ENCODE measurements at regions not wholly inside any gene's neighbourhood (a gene's known extent, or its start where the extent isn't known, plus 50 kb on each side); places are given as distances from the start of the nearest gene placed in this dataset.
"Not testable (repeated sequence)": the region's sequence is repeated elsewhere in the genome, so short reads cannot be mapped to it uniquely, and the experiment has no call there.

DNA sequence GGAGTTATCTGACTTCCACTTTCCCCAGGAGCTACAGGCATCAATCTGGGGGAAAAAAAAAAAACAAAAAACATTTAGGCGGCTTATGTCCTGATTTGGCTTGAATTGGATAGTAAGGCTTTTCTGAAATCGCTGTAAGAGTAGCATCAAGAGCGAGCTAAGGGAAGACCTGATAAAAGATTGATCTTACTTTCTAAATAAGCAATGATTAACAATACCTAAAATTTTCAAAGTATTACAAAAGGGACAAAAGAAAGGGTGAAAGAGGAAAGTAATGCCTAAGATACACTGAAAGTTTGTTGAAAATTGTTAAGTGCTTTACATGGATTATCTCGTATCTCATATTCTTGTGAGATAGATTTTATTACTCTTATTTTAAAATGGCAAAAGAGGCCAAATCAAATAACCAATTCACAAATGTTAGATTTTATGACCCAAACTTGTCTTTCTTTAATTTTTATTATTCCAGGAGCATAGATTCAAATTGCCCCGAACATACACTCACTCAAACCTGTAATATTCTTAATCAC lies 106.4 kb upstream of the PRSS16 start:
- no peak overlapping the region for H3K27ac ChIP-seq (ENCODE audit: insufficient read depth, low read depth, low read length, poor library complexity, severe bottlenecking)
- no peaks in the 10 kb centered on the region for H3K36me3 ChIP-seq (ENCODE audit: control insufficient read depth, insufficient read depth, low read length)
- 44 to 47% methylated on average over 3 to 5 of the region's 5 CpGs for WGBS, 2 experiments
- peaks cover 7% of the 10 kb centered on the region for H3K4me1 ChIP-seq (ENCODE audit: control insufficient read depth, insufficient read depth, low read length)
- H3K27me3 ChIP-seq (ENCODE audit: control insufficient read depth, insufficient read depth, low read length, poor library complexity, severe bottlenecking): no peaks in the 10 kb centered on the region
- no peaks in the 10 kb centered on the region for H3K9me3 ChIP-seq (ENCODE audit: control insufficient read depth, low read length)
- H3K4me3 ChIP-seq (ENCODE audit: insufficient read depth, low read depth, low read length): peak overlapping the region; percentile 1

- 36 to 49% methylated on average over 3 of the region's 3 CpGs for WGBS, 2 experiments
- H3K4me1 ChIP-seq (ENCODE audit: control insufficient read depth, insufficient read depth, low read length): peaks cover 7% of the 10 kb centered on the region
- no peaks in the 10 kb centered on the region for H3K9me3 ChIP-seq (ENCODE audit: control insufficient read depth, low read length)
- peak overlapping the region; percentile 1 for H3K4me3 ChIP-seq (ENCODE audit: insufficient read depth, low read depth, low read length)
- no peaks in the 10 kb centered on the region for H3K36me3 ChIP-seq (ENCODE audit: control insufficient read depth, insufficient read depth, low read length)
- no peaks in the 10 kb centered on the region for H3K27me3 ChIP-seq (ENCODE audit: control insufficient read depth, insufficient read depth, low read length, poor library complexity, severe bottlenecking)
- no peak overlapping the region for H3K27ac ChIP-seq (ENCODE audit: insufficient read depth, low read depth, low read length, poor library complexity, severe bottlenecking)
These were observed 105.9 kb upstream of the PRSS16 start for GRCh38 chr6:27141529-27142015.

- H3K9me3 ChIP-seq (ENCODE audit: control insufficient read depth, low read length); H3K27me3 ChIP-seq (ENCODE audit: control insufficient read depth, insufficient read depth, low read length, poor library complexity, severe bottlenecking); H3K4me1 ChIP-seq (ENCODE audit: control insufficient read depth, insufficient read depth, low read length); H3K36me3 ChIP-seq (ENCODE audit: control insufficient read depth, insufficient read depth, low read length); H3K4me3 ChIP-seq (ENCODE audit: insufficient read depth, low read depth, low read length); H3K27ac ChIP-seq (ENCODE audit: insufficient read depth, low read depth, low read length, poor library complexity, severe bottlenecking): not testable (repeated sequence)
- WGBS, 2 experiments: 90 to 97% methylated on average over 4 of the region's 4 CpGs
These were observed 104.5 kb upstream of the PRSS16 start for GRCh38 chr6:27143020-27143388.

DNA sequence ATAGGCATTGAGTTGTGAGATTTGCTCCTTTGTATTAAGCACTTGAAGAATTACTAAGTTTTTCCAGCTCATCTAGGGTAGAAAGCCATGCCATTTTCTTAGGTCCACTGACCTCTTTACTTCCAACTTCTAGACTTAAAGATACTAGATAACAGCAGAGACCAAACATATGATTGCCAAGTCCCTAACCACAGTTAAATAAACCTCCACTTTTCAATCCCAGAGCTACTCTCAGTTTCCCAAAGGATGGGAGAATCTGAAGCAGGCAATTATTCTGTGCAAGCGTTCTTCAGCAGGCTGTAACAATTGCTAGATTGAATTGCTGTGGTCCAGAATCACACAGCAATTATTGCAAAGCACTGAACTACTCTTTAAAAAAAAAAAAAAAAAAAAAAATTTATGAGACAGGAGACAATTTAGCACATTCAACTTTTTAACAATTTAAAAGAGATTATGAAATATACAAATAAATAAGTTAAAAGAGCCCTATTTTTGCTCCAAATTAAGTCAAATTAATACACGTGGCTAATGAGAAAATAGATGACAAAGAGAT lies 104.0 kb upstream of the PRSS16 start:
- H3K9me3 ChIP-seq (ENCODE audit: control insufficient read depth, low read length): no peaks in the 10 kb centered on the region
- H3K27ac ChIP-seq (ENCODE audit: insufficient read depth, low read depth, low read length, poor library complexity, severe bottlenecking): no peak overlapping the region
- no peak overlapping the region for H3K4me3 ChIP-seq (ENCODE audit: insufficient read depth, low read depth, low read length)
- H3K36me3 ChIP-seq (ENCODE audit: control insufficient read depth, insufficient read depth, low read length): no peaks in the 10 kb centered on the region
- peaks cover 7% of the 10 kb centered on the region for H3K4me1 ChIP-seq (ENCODE audit: control insufficient read depth, insufficient read depth, low read length)
- H3K27me3 ChIP-seq (ENCODE audit: control insufficient read depth, insufficient read depth, low read length, poor library complexity, severe bottlenecking): no peaks in the 10 kb centered on the region
- WGBS, 2 experiments: 92 to 94% methylated on average over 2 of the region's 2 CpGs

DNA sequence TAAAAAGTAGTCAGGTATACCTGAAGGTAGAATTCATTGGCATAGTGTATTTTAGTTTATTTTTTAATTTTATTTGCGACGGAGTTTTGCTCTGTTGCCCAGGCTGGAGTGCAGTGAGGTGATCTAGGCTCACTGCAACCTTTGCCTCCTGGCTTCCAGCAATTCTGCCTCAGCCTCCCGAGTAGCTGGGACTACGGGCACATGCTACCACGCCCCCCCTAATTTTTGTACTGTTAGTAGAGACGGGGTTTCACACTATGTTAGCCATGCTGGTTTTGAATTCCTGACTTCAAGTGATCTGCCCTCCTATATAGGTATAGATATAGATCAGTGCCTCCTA lies 102.8 kb upstream of the PRSS16 start:
- Histone ChIP-seq H3K27me3 (ENCODE audit: control insufficient read depth, insufficient read depth, low read length, poor library complexity, severe bottlenecking) (no peaks in the 10 kb centered on the region), H3K27ac (ENCODE audit: insufficient read depth, low read depth, low read length, poor library complexity, severe bottlenecking) (no peak overlapping the region), H3K4me3 (ENCODE audit: insufficient read depth, low read depth, low read length) (peak overlapping the region; percentile 85), H3K36me3 (ENCODE audit: control insufficient read depth, insufficient read depth, low read length) (no peaks in the 10 kb centered on the region), H3K9me3 (ENCODE audit: control insufficient read depth, low read length) (no peaks in the 10 kb centered on the region), H3K4me1 (ENCODE audit: control insufficient read depth, insufficient read depth, low read length) (peaks cover 12% of the 10 kb centered on the region)
- 31 to 39% methylated on average over 6 of the region's 6 CpGs for WGBS, 2 experiments

GRCh38 chr6:27145731-27146455 lies 101.6 kb upstream of the PRSS16 start:
- H3K9me3 ChIP-seq (ENCODE audit: control insufficient read depth, low read length): no peaks in the 10 kb centered on the region
- H3K36me3 ChIP-seq (ENCODE audit: control insufficient read depth, insufficient read depth, low read length): no peaks in the 10 kb centered on the region
- WGBS, 2 experiments: 0% methylated on average over 25 of the region's 25 CpGs
- H3K4me3 ChIP-seq (ENCODE audit: insufficient read depth, low read depth, low read length): peak overlapping the region; percentile 85
- H3K27ac ChIP-seq (ENCODE audit: insufficient read depth, low read depth, low read length, poor library complexity, severe bottlenecking): peak overlapping the region; percentile 81
- no peaks in the 10 kb centered on the region for H3K27me3 ChIP-seq (ENCODE audit: control insufficient read depth, insufficient read depth, low read length, poor library complexity, severe bottlenecking)
- peaks cover 12% of the 10 kb centered on the region for H3K4me1 ChIP-seq (ENCODE audit: control insufficient read depth, insufficient read depth, low read length)

DNA sequence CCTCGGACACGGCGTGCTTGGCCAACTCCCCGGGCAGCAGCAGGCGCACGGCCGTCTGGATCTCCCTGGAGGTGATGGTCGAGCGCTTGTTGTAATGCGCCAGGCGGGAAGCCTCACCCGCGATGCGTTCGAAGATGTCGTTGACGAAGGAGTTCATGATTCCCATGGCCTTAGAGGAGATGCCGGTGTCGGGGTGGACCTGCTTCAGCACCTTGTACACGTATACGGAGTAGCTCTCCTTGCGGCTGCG lies 101.1 kb upstream of the PRSS16 start:
- H3K27me3 ChIP-seq (ENCODE audit: control insufficient read depth, insufficient read depth, low read length, poor library complexity, severe bottlenecking); H3K36me3 ChIP-seq (ENCODE audit: control insufficient read depth, insufficient read depth, low read length); H3K9me3 ChIP-seq (ENCODE audit: control insufficient read depth, low read length): not testable (repeated sequence)
- Histone ChIP-seq H3K27ac (ENCODE audit: insufficient read depth, low read depth, low read length, poor library complexity, severe bottlenecking) (peak overlapping the region; percentile 81), H3K4me1 (ENCODE audit: control insufficient read depth, insufficient read depth, low read length) (peaks cover 12% of the 10 kb centered on the region), H3K4me3 (ENCODE audit: insufficient read depth, low read depth, low read length) (peak overlapping the region; percentile 85)
- 1 to 2% methylated on average over 23 of the region's 23 CpGs for WGBS, 2 experiments

GRCh38 chr6:27146706-27147505 lies 100.6 kb upstream of the PRSS16 start:
- Histone ChIP-seq H3K36me3 (ENCODE audit: control insufficient read depth, insufficient read depth, low read length) (no peaks in the 10 kb centered on the region), H3K4me1 (ENCODE audit: control insufficient read depth, insufficient read depth, low read length) (peaks cover 8% of the 10 kb centered on the region), H3K27ac (ENCODE audit: insufficient read depth, low read depth, low read length, poor library complexity, severe bottlenecking) (peak overlapping the region; percentile 81), H3K4me3 (ENCODE audit: insufficient read depth, low read depth, low read length) (peak overlapping the region; percentile 85), H3K9me3 (ENCODE audit: control insufficient read depth, low read length) (no peaks in the 10 kb centered on the region), H3K27me3 (ENCODE audit: control insufficient read depth, insufficient read depth, low read length, poor library complexity, severe bottlenecking) (no peaks in the 10 kb centered on the region)
- WGBS, 2 experiments: 0% methylated on average over 50 to 51 of the region's 51 CpGs

GRCh38 chr6:27148404-27148795 lies 99.1 kb upstream of the PRSS16 start:
- peaks cover 8% of the 10 kb centered on the region for H3K4me1 ChIP-seq (ENCODE audit: control insufficient read depth, insufficient read depth, low read length)
- 75 to 85% methylated on average over 2 of the region's 2 CpGs for WGBS, 2 experiments
- H3K27ac ChIP-seq (ENCODE audit: insufficient read depth, low read depth, low read length, poor library complexity, severe bottlenecking): no peak overlapping the region
- H3K27me3 ChIP-seq (ENCODE audit: control insufficient read depth, insufficient read depth, low read length, poor library complexity, severe bottlenecking): no peaks in the 10 kb centered on the region
- H3K9me3 ChIP-seq (ENCODE audit: control insufficient read depth, low read length): no peaks in the 10 kb centered on the region
- no peaks in the 10 kb centered on the region for H3K36me3 ChIP-seq (ENCODE audit: control insufficient read depth, insufficient read depth, low read length)
- no peak overlapping the region for H3K4me3 ChIP-seq (ENCODE audit: insufficient read depth, low read depth, low read length)

DNA sequence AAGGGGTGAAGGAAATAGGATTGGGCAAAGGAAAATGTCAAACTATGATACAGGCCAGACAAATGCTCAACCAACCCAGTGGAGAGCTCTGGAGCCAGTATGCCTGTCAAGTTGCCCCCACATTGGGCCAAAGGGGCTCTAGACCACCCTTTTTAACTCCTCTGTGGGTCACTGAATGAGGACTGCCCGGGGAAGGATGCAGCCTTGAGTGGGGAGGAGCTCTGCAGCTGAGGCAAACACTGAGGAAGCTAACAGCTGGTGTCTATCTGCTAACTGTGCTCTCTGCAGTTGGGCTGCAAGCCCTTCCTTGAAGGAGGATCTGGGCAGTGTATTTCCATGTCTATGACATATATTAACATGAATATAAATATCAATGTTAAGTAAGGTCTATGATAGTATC lies 98.4 kb upstream of the PRSS16 start:
- H3K27me3 ChIP-seq (ENCODE audit: control insufficient read depth, insufficient read depth, low read length, poor library complexity, severe bottlenecking): no peaks in the 10 kb centered on the region
- no peak overlapping the region for H3K4me3 ChIP-seq (ENCODE audit: insufficient read depth, low read depth, low read length)
- WGBS, 2 experiments: 25 to 43% methylated on average over 1 of the region's 1 CpG
- no peak overlapping the region for H3K27ac ChIP-seq (ENCODE audit: insufficient read depth, low read depth, low read length, poor library complexity, severe bottlenecking)
- no peaks in the 10 kb centered on the region for H3K9me3 ChIP-seq (ENCODE audit: control insufficient read depth, low read length)
- peaks cover 8% of the 10 kb centered on the region for H3K4me1 ChIP-seq (ENCODE audit: control insufficient read depth, insufficient read depth, low read length)
- H3K36me3 ChIP-seq (ENCODE audit: control insufficient read depth, insufficient read depth, low read length): no peaks in the 10 kb centered on the region
